NCI-H1105 (cell line): ENCODE measurements at regions not wholly inside any gene's neighbourhood (a gene's known extent, or its start where the extent isn't known, plus 50 kb on each side); places are given as distances from the start of the nearest gene placed in this dataset.
"Not testable (repeated sequence)": the region's sequence is repeated elsewhere in the genome, so short reads cannot be mapped to it uniquely, and the experiment has no call there.

Source experiments
- DNase-seq: peaks from one replicate; lab custom pipeline; 2025; lab: John Stamatoyannopoulos, UW

DNA sequence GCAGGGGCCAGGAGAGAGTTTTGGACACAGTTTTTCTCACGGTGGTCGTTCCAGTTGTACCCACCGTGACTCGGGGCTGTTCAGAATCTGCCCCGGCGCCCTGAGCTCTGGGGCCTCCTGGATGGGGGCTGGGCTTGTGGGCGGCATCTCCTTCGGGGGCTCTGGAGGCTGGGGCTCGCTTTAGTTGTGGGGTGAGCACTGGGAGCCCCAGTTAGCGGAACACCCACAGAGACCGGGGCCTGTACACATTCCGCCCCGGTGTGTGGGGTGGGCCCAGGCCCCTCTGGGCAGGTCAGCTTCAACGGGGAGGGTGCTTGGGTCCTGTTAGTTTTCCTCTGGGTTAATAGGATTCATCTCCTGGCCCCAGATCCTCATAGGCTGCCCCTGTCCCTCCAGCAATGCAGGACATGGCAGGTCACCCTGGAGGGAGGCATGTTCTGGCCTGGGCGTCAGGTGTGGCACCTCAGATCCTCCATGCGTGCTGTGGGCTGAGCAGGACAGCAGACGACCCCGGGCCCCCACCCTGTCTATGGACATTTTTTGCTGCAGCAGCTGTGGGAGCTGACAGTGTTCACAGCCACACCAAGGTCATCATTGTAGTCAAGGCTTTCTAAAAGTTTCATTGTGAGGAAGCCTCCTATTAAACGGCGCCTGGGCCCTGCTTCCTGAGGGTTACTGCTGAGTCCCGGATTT lies 393.2 kb downstream of the TMEM121 start:
- DNase-seq = no peak

DNA sequence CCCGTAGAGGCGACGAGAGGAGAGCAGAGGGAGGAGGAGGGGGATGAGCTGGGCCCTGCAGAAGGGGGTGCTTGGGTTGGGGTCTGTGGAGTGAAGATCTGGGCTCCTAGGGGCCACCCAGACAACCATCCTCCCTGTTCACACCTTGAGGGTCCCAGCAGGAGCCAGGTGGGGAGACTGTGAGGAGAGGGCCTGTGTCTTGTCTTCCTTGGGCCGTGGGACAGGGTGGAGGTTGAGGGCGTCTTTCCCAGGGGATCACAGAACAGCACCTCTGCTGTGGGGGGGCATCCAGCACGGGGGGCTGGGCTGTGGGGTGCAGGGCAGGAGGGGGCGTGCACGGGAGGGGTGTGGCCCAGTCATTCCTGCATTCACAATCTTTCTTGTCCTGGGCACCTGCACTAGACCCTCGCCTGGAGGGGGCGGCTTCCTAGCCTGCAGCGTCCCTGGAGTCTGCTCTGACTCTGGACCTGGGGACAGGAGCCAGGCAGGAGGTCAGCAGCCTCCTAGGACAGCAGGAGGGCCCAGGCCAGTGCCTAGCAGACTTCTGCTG lies 393.8 kb downstream of the TMEM121 start:
- not testable (repeated sequence) for DNase-seq

DNA sequence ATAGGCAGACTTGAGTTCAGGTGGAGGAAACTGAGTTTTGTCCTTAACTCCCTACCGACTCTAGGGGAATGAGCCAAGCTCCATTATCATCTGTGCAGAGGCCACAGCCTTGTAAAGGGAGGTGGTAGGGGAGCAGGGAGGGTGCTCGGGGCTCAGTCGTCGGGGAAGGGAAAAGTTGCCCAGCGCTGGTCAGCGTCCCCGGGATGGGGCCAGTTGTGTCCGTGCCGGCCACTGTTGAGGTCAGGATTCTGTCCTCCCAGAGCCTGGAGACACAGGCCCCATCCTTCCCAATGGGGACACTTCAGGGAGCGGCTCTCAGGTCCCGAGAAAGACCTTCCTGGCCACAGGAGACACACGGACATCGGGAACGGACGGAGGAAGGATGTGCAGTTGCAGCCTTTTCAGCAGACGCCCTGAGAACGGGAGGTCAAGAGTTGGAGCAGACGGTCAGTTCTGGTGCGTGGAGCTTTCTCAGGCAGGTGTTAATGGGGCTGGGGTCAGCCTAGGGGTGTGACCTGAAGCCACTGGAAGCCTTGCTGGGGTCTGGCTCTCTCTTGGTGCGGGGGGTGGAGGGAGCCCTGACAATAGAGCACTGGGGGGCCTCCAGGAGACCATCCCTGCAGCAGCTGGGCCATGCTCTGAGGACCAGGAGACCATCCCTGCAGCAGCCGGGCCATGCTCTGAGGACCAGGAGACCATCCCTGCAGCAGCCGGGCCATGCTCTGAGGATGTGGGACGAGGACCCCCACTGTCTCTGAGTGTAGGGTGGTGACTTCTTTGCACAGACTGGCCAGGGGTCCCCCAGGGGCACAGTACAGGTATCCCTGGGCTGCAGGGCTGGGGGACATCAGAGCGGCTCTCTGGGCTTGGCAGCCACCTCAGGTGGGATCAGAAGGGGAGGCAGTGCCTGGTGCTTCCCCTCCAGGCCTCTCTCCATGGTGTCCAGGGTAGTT lies 394.7 kb downstream of the TMEM121 start:
- DNase-seq = not testable (repeated sequence)

DNA sequence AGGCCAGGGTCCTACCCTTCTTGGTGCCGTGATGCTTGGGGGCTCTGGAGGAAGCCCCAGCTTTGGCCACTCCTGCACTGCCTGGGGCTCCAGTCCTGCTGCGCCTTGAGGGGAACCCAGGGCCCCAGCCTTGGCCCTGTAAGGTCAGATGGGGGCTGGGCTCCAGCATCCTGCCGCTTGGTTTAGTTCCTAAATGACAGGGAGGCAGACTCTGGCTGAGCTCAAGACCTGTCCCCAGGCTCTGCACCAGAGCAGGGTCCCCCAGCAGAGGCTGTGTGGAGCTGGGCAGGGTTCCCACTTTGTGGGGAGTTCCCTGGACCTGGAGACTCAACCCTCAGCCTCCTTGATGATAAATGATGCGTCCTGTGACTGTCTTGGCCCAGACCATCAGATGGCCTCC lies 395.4 kb downstream of the TMEM121 start:
- DNase-seq = not testable (repeated sequence)

DNA sequence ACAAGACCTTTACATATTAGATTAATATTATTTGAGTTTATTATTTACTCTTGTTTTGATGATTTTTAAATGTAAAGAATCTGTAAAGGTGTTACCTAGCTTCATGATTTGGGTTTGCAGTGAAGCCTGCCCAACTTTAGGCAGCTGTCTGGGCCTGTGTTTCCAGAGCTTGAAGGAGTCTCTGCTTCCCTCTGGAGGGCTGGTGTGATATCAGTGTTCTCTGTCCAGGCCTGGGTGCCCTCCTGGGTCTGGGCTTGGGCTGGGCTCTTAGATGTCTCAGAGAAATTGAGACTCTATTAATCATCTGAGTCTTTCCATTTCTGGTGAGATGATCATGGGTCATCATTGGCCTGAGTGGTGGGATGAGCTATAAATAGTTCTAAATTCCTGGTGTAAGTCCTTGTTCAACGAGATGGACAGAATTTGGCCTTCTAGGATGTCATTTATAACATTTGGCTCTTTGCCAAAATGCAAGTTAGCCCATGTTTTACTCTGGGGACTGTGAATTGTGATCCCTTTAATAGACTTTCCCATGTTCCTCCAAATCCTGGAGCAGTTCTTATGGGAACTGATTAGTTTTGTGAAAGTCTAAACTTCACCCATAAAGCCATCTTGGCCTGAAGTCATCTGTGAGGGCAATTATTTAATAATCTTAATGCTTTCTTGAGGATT lies 397.3 kb downstream of the TMEM121 start:
- not testable (repeated sequence) for DNase-seq

DNA sequence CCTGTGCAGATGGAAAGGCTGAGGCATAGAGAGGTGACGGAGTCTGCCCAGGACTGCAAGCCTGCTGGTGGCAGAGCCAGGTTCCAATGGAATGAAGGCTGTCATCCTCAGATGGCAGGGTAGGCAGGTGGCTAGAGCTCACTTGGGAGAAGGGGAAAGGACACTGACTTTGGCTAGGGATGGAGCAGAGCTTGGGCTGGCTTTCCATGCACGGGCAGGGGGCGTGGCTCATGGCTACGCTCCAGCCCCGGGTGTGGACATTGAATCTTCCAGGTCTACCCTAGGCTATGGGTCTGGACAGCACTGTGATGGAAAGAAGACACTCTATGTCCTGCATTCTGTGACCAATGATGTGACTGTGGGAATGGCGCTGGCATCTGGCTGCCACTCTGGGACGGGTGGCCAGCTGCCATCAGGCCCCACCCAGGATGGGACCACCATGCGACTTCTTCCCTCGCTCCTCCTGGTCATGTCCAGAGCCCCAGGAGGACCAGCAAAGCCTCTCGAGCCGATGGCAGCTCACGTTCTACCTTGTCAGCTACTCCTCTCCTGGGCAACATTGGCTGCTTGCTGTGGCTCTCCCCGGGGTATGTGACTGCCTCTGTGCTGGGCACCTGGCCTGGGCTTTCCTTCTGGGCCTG lies 398.7 kb downstream of the TMEM121 start:
- DNase-seq = no peak

DNA sequence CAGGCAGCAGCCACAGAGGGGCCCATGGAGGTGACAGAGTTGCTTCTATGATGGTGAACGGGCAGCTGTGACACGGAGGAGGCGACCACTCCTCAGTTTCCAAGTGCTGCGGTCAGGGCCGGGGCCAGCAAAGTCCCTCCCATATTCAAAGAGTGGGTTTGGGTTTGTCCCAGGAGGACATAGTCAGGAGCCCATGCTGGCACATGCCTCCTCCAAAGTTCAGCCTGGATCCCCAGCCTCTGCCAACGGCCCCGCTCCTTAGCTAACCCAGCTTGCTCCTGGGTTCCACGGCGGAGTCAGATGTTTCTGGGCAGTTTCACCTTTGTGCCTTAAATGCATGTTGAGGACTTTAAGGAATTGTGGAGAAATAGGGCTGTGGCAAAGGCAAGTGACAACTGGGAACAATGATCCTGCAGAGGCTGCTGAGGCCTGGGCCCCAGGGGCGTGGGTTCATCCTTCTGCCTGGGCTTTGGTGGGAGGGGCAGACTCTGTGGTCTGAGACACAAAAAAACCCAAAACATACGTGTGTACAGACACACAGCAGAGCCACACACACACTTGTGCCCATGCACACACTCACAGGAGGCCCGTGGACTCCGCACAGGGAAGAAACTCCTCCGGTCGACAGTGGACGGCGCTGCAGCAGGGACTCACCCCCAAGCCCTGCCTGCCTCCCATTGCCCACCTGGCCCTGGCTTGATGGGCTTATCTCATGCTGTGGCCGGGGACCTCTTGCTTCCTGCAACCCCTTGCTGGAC lies 399.4 kb downstream of the TMEM121 start:
- DNase-seq = no peak

DNA sequence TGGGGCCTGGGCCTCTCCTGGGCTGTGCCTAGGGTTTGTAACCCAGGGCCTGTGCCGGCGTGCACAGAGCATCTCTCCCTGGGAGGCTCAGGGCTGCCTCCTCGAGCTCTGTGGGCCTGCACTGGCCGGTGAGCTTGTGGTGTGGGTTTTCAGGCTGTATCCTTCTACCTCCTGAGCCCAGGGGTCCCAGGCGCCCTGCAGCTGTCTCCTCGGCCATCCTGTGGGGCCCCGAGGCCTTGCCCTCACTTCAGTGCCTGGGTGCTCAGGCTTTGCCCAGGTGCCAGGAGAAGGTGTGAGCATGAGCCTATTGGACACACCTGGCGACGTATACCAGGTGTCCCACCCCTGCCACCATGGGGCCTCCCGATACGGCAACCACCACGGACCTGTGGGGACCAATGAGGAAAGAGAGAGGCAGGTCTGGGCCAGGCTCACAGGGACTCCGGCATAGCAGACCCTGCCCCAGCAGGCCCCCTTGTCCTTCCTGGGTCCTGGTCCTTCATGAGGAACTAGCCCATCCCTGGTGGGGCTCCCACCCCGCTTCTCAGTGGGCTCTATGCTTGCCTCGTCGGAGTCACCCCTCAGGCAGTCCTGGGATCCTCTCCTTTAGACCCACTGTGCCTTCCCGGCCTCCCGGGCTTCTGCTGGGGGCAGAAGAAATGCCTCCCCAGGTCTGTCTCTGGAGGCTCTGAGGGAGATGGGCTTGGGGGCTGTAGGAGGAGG lies 400.2 kb downstream of the TMEM121 start:
- no peak for DNase-seq

DNA sequence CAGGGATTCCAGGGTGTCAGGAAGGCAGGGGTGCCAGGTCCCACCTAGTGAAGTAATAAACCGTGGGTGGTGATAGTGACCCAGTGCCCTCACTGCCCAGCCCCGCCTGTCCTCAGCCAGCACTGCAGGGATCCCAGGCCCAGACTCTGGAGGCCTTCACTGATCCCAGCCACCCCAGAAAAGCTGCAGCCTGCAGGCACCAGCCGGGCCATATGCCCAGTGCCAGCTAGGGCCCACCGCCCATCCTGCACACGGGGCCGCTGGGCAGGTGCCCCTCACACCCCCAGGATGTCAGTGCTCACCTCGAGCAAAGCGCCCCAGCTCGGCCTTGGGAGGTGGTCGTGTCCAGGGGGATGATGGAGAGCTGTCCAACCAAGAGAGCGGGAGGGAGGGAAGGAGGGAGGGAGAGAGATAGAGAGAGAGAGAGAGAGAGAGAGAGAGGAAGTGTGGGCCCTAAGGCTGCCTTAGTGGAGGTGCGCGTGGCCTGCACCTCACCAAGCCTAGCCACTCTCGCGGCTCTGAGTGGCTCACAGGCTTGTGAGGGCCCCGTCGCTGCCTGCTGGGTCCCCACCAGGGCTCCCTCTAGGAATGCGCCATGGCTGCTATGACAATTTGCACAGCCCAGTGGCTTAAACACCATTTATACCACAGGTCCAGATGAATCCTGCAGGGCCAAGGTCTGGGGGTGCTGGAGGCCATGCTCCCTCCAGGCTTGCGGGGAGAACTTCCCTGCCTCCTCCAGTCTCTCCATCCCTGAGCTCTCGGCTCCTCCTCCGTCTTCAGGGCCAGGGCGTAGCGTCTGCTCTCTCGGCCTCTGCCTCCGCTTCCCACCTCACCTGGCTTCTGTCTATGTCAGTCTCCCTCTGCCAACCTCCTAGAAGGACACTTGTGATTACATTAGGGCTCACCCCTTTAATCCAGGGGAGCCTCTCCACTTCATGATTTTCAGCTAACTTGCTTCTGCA lies 401.0 kb downstream of the TMEM121 start:
- no peak for DNase-seq

DNA sequence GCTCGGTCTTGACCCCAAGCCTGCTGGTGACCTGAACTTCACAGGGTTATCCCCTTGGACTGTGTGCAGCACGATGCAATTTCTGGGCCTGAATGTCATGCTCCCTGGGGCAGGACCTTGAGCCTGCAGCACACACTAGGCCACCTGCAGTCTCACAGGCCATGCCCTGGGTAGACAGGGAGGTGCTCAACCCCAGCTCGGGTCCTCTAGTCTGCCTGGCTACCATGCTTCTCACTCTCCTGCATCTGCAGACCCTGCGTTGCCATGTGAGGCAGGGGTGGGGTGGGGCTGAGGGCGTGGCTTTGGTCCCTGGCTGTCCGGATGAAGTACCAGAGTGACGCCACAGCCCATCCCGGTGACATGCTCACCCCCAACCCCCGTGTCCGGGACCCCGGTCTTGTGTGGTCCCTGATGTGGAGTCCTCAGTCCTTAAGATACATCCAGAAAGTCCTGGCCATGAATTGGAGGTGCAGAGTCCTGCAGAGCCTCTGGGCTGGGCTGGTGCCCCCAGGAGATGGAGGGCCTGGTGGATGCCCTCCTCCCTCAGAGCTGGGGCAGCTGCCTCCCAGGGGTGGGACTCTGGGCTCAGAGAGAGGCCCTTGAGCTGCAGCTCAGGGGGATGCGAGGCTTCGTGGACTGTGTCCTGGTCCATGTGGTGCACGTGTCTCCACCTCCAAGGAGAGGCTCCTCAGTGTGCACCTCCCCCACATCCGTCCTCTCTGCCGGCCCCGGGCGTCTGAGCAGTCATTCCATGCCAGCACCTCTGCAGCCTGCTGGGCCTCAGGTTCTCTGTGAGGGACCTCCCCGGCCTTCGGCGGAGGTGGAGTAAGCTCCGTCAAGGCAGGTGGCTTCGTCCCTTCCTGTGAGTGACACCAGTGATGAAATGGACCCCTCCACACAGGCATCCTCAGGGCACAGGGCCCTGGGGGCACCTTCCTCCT lies 402.1 kb downstream of the TMEM121 start:
- not testable (repeated sequence) for DNase-seq

DNA sequence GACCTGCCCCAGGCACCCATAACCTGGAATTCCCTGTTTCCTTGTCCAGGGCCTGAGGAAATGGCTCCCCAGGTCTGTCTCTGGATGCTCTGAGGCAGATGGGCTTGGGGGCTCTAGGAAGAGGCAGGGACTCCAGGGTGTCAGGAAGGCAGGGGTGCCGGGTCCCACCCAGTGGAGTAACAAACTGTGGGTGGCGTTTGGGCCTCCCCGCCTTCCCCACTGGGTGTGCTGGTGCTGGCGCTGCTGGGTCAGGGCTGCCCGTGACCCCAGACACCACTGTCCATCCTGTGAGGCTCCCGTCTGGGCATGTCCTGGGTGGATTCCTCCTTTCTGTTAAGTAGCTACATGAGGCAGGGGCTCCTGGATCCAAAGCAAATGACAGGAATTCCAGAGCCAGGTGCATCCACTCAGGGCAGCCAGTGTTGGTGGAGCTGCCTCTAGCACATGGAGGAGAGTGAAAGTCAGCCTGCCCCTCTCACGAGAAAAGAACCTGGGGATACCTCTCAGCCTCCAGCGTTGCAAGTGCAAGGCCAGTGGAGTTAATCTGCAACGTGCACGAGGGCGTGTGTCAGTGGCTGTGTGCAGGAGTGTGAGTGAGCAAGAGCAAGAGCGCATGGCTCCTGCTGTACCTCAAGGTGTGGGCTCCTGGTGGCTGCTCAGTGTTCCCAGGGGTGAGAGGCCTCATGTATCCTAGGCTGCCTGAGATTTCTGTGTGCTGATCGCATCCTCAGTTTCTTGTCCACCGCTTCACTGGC lies 403.1 kb downstream of the TMEM121 start:
- DNase-seq = no peak

DNA sequence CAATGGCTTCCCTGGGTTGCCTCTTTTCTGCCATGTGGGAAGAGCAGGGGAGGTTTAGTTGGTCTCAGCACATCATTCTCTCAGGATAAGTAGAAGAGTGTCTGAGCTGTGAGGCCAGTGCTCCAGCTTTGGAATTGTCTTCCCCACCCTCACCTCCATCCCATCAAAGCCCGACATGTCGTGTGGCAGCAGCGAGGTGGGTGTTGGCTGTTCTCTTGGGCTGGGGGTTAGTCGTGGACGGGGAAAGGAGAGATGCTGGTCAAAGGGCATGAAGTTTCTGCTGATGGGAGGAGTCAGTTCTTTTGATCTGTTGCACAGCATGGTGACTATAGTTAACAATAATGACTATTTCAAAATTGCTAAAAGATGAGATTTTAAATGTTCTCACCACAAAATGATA lies 404.2 kb downstream of the TMEM121 start:
- DNase-seq = no peak

DNA sequence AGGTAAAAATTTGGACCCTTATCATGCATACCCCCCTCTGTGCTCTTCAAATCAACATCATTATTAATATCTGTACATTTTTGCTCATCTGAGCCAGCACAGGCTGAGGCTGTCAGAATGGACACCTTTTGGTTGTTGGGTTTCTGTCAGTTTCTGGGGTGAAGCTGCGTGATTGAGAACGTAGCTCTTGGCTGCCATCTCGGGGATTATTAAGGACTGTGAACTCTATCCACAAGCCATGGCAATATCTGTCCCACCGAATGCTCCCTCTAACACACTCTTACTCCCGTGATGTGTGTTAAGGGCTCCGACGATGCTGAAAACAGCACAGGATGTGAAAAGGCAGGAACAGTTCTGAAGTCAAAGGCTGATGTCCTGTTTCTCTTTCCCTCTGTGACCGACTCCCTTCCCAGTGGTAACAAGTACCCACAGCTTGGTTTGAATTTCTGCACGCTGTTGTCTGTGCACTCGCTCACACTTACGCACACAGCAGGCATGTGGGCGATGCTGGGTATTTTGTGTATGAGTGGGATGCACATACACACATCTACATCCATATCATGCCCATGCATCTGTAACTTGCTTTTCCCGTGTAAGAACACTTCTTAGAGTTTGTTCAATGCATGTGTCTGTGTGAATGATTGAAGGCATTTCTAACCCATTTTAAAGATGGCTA lies 405.6 kb downstream of the TMEM121 start:
- DNase-seq = no peak

DNA sequence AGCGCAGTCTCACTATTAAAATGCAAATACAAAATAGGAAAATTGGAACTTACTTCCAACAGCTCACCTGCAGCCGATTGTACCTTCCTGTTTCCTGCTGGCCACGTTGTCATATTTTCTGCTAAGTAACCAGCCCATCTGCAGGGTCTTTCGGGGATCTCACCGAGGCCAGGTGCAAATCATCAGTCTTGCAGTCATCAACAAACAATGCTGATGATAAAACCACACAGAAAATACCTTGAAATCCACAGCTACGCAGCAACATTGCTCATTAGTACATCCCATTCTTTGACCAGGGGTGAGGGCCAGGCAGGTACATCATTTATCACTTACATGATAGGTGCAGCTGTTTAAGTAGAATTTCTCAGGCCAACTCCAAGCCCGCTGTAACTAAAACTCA lies 406.9 kb downstream of the TMEM121 start:
- DNase-seq = no peak

DNA sequence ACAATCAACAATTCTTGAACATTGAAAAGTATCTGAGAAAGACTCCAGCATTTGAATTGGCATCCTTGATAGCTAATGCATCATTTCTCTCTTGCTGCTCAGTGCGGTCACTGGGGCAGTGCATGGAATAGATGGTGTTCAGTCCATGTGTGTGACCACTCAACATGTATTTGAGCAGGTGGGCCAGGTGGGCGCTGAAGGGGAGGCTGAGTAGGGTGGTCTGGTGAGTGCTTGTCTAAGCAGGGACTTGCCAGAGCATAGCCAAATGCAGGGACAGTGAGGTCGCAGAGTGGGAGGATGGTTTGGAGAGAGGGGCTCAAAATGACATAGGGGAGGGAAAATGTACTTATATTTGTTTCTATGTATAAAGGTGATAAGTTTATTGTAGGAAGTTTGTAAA lies 409.0 kb downstream of the TMEM121 start:
- DNase-seq = no peak

DNA sequence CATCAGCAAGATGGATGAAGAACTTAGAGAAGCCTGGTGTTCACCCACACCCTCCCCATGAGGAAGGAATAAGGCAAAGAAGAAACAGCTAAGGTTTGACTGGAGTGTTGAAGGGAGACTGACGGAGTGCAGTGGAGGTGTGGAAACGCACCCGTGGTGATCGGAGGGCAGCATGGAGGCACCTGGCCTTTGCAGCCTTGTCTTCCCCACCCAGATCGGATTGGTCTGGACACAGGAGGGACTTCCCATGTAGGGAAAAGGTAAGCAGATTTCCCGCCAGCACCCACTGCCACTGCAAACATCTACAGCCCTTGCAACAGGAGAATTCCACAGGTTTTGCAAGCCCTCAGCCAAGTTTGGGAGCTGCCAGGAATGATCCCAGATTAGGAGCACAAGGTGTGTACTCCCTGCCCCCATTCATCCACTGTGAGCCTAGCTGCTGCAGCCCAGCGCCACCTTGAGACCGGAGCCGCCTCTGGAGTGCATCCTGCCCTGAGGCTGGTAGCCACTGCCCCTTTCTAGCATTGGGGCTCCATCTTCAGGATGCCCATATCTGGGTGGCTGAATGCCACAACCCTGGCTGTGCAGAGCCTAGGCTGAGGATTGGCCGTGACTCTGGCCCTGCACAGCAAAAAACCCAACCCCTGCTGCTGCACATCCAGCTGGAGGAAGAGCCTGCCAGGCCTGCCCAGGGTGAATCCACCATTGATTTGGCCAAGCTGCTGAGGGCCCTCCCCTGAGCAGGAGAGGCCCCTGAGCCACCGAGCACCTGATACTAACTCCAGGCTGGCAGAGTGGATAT lies 411.1 kb downstream of the TMEM121 start:
- no peak for DNase-seq
